GM18858 (cell line): ENCODE measurements at regions not wholly inside any gene's neighbourhood (a gene's known extent, or its start where the extent isn't known, plus 50 kb on each side); places are given as distances from the start of the nearest gene placed in this dataset.
"Not testable (repeated sequence)": the region's sequence is repeated elsewhere in the genome, so short reads cannot be mapped to it uniquely, and the experiment has no call there.

Experiments
- ATAC-seq: cut with Tn5 transposase; IDR thresholded peaks from one replicate; pipeline ENCODE4 v1.9.1; 2021; ENCODE audit not compliant: unreplicated experiment

- ATAC-seq: no peak
Observed at GRCh38 chr2:167383610-167384194, 495.4 kb downstream of the XIRP2 start.

DNA sequence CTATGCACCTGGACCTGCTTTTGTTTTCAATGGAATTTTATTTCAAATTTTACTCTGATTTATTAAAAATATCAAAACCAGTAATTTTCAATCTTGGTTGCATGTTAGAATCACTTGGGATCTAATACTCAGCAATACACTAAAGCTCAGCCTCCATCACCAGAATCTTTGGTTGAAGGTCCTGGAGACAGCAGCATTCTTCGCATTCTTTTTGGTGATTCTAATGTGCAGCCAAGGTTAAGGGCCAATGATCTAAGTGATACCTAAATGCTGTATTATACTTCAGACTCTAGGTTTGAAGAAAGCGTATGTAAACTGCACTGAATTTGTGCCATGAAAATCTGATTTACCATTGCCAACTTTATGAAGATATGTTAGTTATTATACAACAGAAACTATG, 493.1 kb downstream of the XIRP2 start:
- no peak for ATAC-seq

- no peak for ATAC-seq
Observed at GRCh38 chr2:167380555-167380954, 492.3 kb downstream of the XIRP2 start.

GRCh38 chr2:167380094-167380493, 491.8 kb downstream of the XIRP2 start:
- ATAC-seq: no peak

DNA sequence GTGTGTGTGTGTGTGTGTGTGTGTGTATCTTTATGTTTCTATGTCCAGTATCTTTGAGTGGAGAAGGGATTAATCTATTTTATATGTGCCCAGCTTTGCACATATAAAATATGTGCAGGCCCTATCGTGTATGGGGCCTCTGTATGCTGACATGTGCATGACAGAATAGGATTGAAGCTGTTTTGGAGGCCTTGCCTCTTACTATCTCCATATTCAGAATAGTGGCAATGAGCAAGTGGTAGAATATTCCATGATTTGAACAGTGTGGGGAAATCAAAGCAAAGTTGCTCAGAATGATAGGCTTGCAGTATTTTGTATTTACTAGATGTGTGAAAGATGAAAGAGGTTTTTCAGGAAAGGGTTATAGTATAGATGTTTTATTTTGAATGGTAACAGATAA, 480.8 kb downstream of the XIRP2 start:
- ATAC-seq: no peak

DNA sequence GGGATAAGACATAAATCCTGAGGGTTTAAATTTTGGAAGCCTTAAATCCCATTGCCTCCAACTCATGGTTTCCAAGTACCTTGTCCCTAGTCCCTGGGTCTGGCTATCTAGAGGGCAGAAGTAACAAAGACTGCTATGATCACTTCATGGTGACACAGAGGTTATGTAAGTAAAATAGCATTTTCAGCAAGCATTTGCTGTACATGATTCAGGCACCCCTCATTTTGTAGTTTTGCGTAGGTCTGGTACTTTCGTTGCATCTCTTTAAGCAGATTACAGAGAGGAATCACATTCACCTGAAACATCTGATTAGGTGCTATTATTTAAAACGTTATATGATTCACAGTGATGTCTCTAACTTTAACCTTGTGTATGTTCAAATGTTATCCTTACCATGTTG, 480.1 kb downstream of the XIRP2 start:
- no peak for ATAC-seq

- no peak for ATAC-seq
Observed at GRCh38 chr2:167365216-167365615, 476.9 kb downstream of the XIRP2 start.

GRCh38 chr2:167361426-167361825, 473.1 kb downstream of the XIRP2 start:
- no peak for ATAC-seq

- no peak for ATAC-seq
Observed at GRCh38 chr2:167355821-167356220, 467.5 kb downstream of the XIRP2 start.

DNA sequence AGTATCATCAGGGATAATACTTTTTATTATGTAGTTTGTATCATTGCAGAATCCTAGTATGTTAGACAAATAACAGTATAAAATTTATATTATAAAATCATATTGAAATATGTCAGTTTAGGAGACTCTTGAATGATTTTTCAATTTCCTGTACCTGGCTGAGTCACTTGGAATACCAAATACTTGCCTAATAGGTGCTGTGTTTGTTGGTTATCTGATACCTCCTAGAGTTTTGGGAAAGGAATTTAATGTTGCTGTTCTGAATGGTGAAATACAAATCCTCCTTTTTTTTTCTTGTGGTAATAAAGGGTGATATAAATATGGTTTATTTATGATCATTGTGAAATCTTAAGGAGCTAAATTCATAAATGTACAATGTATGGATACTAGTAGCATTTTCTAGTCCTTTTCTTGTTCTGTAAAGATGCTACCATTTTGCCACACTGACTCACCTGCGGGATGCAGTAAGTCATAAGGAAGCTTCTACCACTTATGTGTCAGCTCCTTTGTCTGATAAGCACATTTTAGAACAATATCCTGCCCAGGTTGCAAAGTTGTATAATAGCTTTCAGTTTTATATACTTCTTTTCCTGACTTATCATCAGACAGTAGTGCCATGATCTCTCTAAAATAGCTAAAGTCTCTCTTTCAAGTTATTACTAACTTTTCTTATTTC, 465.5 kb downstream of the XIRP2 start:
- no peak for ATAC-seq

GRCh38 chr2:167345559-167345958, 457.3 kb downstream of the XIRP2 start:
- no peak for ATAC-seq

GRCh38 chr2:167342769-167343168, 454.5 kb downstream of the XIRP2 start:
- ATAC-seq: no peak

GRCh38 chr2:167340322-167340721, 452.0 kb downstream of the XIRP2 start:
- ATAC-seq: no peak

DNA sequence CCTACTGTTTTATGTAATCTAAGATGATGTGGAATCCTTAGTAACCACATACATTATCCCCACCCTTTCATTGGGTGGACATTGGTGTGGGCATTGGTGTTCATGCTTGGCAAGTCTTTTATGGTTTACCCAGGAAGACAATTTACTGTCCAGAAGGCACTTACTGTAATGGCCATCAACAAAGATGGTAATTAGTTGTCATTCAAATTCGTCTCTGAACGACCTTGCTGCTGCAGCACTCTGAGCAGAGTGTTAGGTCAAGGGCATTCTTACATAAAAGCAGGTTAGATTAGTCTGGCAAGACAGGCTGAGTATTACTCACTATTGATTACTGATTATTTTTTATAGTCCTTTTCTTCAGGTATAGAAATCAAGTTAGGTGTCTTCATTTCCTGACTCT, 447.9 kb downstream of the XIRP2 start:
- ATAC-seq: no peak

- no peak for ATAC-seq
Observed at GRCh38 chr2:167335541-167335992, 447.3 kb downstream of the XIRP2 start.

GRCh38 chr2:167334146-167334742, 446.0 kb downstream of the XIRP2 start:
- no peak for ATAC-seq

- ATAC-seq: no peak
Observed at GRCh38 chr2:167333245-167333644, 445.0 kb downstream of the XIRP2 start.

- no peak for ATAC-seq
Observed at GRCh38 chr2:167332358-167332757, 444.1 kb downstream of the XIRP2 start.

GRCh38 chr2:167331636-167332232, 443.5 kb downstream of the XIRP2 start:
- ATAC-seq: no peak

DNA sequence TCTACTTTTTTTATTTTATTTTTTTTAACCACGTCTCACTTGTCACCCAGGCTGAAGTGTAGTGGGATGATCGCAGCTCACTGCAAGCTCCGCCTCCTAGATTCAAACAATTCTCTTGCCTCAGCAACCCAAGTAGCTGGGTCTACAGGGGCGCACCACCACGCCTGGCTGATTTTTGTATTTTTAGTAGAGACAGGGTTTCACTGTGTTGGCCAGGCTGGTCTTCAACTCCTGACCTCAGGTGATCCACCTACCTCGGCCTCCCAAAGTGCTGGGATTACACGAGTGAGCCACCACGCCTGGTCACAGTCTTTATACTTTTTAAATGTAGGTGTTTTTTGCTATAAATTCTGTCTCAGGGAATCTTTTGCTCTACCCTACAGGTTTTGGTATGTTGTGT, 440.5 kb downstream of the XIRP2 start:
- ATAC-seq: not testable (repeated sequence)

DNA sequence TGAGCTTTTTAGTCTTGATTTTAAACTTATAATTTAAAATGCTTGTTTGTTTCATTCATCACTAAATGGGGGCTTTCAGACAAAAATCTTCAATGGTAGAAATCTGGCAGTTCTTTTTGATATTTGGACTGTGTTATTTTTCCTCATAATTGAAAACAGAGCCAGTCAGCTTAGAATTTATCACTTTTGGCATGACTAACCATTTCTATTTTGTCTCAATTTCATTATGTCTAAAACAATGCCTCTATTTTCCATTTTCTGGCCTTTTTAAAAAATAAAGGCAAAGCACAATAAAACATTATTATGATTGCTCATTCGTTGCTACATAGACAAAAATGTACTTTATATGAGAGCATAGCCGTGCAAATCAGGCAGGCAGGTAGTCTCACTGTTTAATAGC, 434.5 kb downstream of the XIRP2 start:
- no peak for ATAC-seq

- ATAC-seq: no peak
Observed at GRCh38 chr2:167318581-167318980, 430.3 kb downstream of the XIRP2 start.
